Posterior vena cava (tissue), 2 donors: ENCODE measurements at regions not wholly inside any gene's neighbourhood (a gene's known extent, or its start where the extent isn't known, plus 50 kb on each side); places are given as distances from the start of the nearest gene placed in this dataset.
"Not testable (repeated sequence)": the region's sequence is repeated elsewhere in the genome, so short reads cannot be mapped to it uniquely, and the experiment has no call there.

ENCODE experiments used
- DNase-seq: peaks from one replicate; pipeline ENCODE4 v3.0.0-alpha.2; 2020; ENCODE audit warnings: low spot score
- intact Hi-C, 2 donors: fragments of 100-400 bp; cut with DNase I; formaldehyde crosslinking; loops; one replicate each; pipeline versions ENCODE4 v1.14.1 to v1.14.2; 2022 to 2023
- donor health status: DM: yes; HTN: yes; CAD: no.
- donor health status: DM: yes; HTN: yes; CAD: no.

- intact Hi-C loops = no loop called here
- DNase-seq = no peak
These were observed 568.6 kb downstream of the CETN3 start for GRCh38 chr5:89840906-89841305.

- no peak for DNase-seq
- intact Hi-C loops = no loop called here
These were observed 578.9 kb downstream of the CETN3 start for GRCh38 chr5:89830691-89831090.

GRCh38 chr5:89827960-89828359 lies 581.6 kb downstream of the CETN3 start:
- intact Hi-C loops = no loop called here
- no peak for DNase-seq

GRCh38 chr5:89827359-89827758 lies 582.2 kb downstream of the CETN3 start:
- DNase-seq = no peak
- intact Hi-C loops = no loop called here

- no peak for DNase-seq
- intact Hi-C loops = no loop called here
These were observed 582.6 kb downstream of the CETN3 start for GRCh38 chr5:89826938-89827337.

- no peak for DNase-seq
- intact Hi-C loops = no loop called here
These were observed 586.5 kb downstream of the CETN3 start for GRCh38 chr5:89823046-89823445.

GRCh38 chr5:89817841-89818240 lies 591.7 kb downstream of the CETN3 start:
- intact Hi-C loops = no loop called here
- no peak for DNase-seq

GRCh38 chr5:89816038-89816437 lies 593.5 kb downstream of the CETN3 start:
- no peak for DNase-seq
- intact Hi-C loops = no loop called here

GRCh38 chr5:89800735-89801134 lies 608.8 kb downstream of the CETN3 start:
- DNase-seq, intact Hi-C loops: not testable (repeated sequence)

GRCh38 chr5:89794504-89794903 lies 615.1 kb downstream of the CETN3 start:
- intact Hi-C loops, DNase-seq: not testable (repeated sequence)

GRCh38 chr5:89779734-89780133 lies 629.8 kb downstream of the CETN3 start:
- DNase-seq, intact Hi-C loops: not testable (repeated sequence)

- no peak for DNase-seq
These were observed 631.8 kb downstream of the CETN3 start for GRCh38 chr5:89777758-89778157.

GRCh38 chr5:89769975-89770374 lies 639.6 kb downstream of the CETN3 start:
- intact Hi-C loops = no loop called here
- no peak for DNase-seq

More at GRCh38 chr5:89777758-89778157, 631.8 kb downstream of the CETN3 start:
- intact Hi-C loops = no loop called here

GRCh38 chr5:89759802-89760201 lies 649.8 kb downstream of the CETN3 start:
- DNase-seq = no peak
- intact Hi-C loops = no loop called here

- intact Hi-C loops = no loop called here
These were observed 651.4 kb downstream of the CETN3 start for GRCh38 chr5:89758146-89758545.

GRCh38 chr5:89756955-89757354 lies 652.6 kb downstream of the CETN3 start:
- no peak for DNase-seq
- intact Hi-C loops = no loop called here

More at GRCh38 chr5:89758146-89758545, 651.4 kb downstream of the CETN3 start:
- DNase-seq = no peak

GRCh38 chr5:89755024-89755423 lies 654.5 kb downstream of the CETN3 start:
- intact Hi-C loops = no loop called here
- no peak for DNase-seq

GRCh38 chr5:89735082-89735481 lies 674.5 kb downstream of the CETN3 start:
- DNase-seq = no peak
- intact Hi-C loops = no loop called here

GRCh38 chr5:89733772-89734171 lies 675.8 kb downstream of the CETN3 start:
- DNase-seq = no peak
- intact Hi-C loops = no loop called here

- DNase-seq = no peak
- intact Hi-C loops = no loop called here
These were observed 679.8 kb downstream of the CETN3 start for GRCh38 chr5:89729623-89730301.

- no peak for DNase-seq
- intact Hi-C loops = no loop called here
These were observed 680.8 kb downstream of the CETN3 start for GRCh38 chr5:89728750-89729149.

GRCh38 chr5:89728134-89728533 lies 681.4 kb downstream of the CETN3 start:
- DNase-seq = no peak
- intact Hi-C loops = no loop called here
